ENCODE measurements at regions not wholly inside any gene's neighbourhood (a gene's known extent, or its start where the extent isn't known, plus 50 kb on each side); places are given as distances from the start of the nearest gene placed in this dataset.

GRCh38 chr6:43936476-43936875 is 166.5 kb downstream of the VEGFA start:
- Histone ChIP-seq H3K4me3 (no peak overlapping the region), H3K36me3 (no peaks in the 10 kb centered on the region), H3K9me3 (no peaks in the 10 kb centered on the region), H3K4me1 (peaks cover 0 to 25% of the 10 kb centered on the region in 2 donors), H3K27me3 (no peaks in the 10 kb centered on the region), H3K27ac (peak overlapping the region in 2 of 4 donors; percentile 43 to 55)
- TF ChIP-seq POLR2A (IDR thresholded peaks at IDR 0.05), result no peak
- TF ChIP-seq CTCF (IDR thresholded peaks at IDR 0.05 in 4 of 5, conservative IDR thresholded peaks at IDR 0.05 in 1 of 5), result no peak
- in situ Hi-C loops (cut with MboI; ENCODE audit: low sequenced_read_pairs in 4 of 4), result no loop called here
- peak; percentile 46 to 77 for ATAC-seq
- intact Hi-C loops (cut with DNase I; ENCODE audit: low total_unique reads), result no loop called here
- peak in 1 of 2 donors; percentile 62 for DNase-seq

GRCh38 chr6:43935921-43936439 is 166.0 kb downstream of the VEGFA start:
- Histone ChIP-seq H3K4me1 (peaks cover 0 to 25% of the 10 kb centered on the region in 2 donors), H3K27me3 (no peaks in the 10 kb centered on the region), H3K36me3 (no peaks in the 10 kb centered on the region), H3K4me3 (no peak overlapping the region), H3K9me3 (no peaks in the 10 kb centered on the region), H3K27ac (peak overlapping the region in 2 of 4 donors; percentile 43 to 55)
- no peak for ATAC-seq
- intact Hi-C loops (cut with DNase I; ENCODE audit: low total_unique reads) (no loop called here), in situ Hi-C loops (cut with MboI; ENCODE audit: low sequenced_read_pairs in 4 of 4) (no loop called here)
- TF ChIP-seq CTCF (IDR thresholded peaks at IDR 0.05 in 4 of 5, conservative IDR thresholded peaks at IDR 0.05 in 1 of 5) (no peak), POLR2A (IDR thresholded peaks at IDR 0.05) (no peak)
- DNase-seq, result no peak

- Histone ChIP-seq H3K4me1 (peaks cover 0 to 21% of the 10 kb centered on the region in 2 donors), H3K9me3 (no peaks in the 10 kb centered on the region), H3K4me3 (no peak overlapping the region), H3K27ac (no peak overlapping the region), H3K36me3 (no peaks in the 10 kb centered on the region), H3K27me3 (no peaks in the 10 kb centered on the region)
- intact Hi-C loops (cut with DNase I; ENCODE audit: low total_unique reads), result no loop called here
- DNase-seq (no peak), ATAC-seq (no peak)
- in situ Hi-C loops (cut with MboI; ENCODE audit: low sequenced_read_pairs in 4 of 4), result no loop called here
- TF ChIP-seq POLR2A (IDR thresholded peaks at IDR 0.05), result no peak
- TF ChIP-seq CTCF (IDR thresholded peaks at IDR 0.05 in 4 of 5, conservative IDR thresholded peaks at IDR 0.05 in 1 of 5), result no peak
Observed at GRCh38 chr6:43934803-43935602, 165.0 kb downstream of the VEGFA start.

- no peak overlapping the region for H3K4me3 ChIP-seq
- no peak overlapping the region for H3K27ac ChIP-seq
- no peak for DNase-seq
- TF ChIP-seq POLR2A (IDR thresholded peaks at IDR 0.05), result no peak
- TF ChIP-seq CTCF (IDR thresholded peaks at IDR 0.05 in 4 of 5, conservative IDR thresholded peaks at IDR 0.05 in 1 of 5), result no peak
- intact Hi-C loops (cut with DNase I; ENCODE audit: low total_unique reads) (no loop called here), in situ Hi-C loops (cut with MboI; ENCODE audit: low sequenced_read_pairs in 4 of 4) (no loop called here)
- no peaks in the 10 kb centered on the region for H3K36me3 ChIP-seq
- H3K9me3 ChIP-seq, result no peaks in the 10 kb centered on the region
- H3K4me1 ChIP-seq, result peaks cover 0 to 19% of the 10 kb centered on the region in 2 donors
- no peaks in the 10 kb centered on the region for H3K27me3 ChIP-seq
- no peak for ATAC-seq
Observed at GRCh38 chr6:43934183-43934802, 164.3 kb downstream of the VEGFA start.
